ENCODE measurements at regions not wholly inside any gene's neighbourhood (a gene's known extent, or its start where the extent isn't known, plus 50 kb on each side); places are given as distances from the start of the nearest gene placed in this dataset.

GRCh38 chr18:22871809-22872525 is 61.2 kb upstream of the RBBP8 start:
- DNase-seq: peak; percentile 26

DNA sequence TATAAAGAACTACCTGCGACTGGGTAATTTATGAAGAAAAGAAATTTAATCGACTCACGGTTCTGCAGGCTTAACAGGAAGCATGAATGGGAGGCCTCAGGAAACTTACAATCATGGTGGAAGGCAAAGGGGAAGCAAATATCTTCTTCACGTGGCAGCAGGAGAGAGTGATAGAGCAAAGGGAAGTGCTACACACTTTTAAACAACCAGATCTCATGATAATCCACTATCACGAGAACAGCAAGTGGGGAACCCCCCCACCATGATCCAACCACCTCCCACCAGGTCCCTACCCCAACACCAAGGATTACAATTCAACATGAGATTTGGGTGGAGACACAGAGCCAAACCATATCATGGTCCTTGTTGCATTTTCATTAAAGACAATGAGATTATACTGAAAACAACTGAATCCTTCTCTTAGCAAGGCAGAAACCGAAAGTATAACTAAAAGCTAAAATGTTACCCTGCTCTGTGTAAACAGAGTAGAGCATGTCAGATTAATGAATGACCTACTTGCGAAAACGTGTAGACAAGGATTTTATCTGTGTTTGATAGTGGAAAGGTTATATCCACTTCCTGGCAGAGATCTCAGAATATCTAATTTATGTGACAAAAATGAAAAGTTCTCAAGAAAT is 60.1 kb upstream of the RBBP8 start:
- no peak for DNase-seq

DNA sequence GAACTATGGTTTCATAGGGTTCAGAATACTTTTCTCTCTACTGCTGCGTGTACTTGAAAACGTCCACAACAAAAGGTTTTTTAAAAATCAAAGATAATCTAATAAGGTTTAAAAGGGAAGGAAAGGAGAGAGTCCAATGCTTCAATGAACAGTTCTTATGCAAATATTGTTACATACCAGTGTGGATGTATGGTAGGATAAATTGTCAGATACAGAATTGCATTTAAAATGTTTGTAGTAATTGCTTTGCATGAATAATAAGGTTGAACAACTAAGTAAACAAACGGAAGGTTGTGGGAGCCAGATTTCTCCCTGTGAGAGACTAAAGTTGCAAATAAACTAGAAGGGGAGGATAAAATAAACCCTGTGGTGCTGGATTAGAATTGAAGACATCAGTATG is 53.8 kb upstream of the RBBP8 start:
- no peak for DNase-seq

- DNase-seq: no peak
Measured at GRCh38 chr18:22882084-22882483, 51.0 kb upstream of the RBBP8 start.

GRCh38 chr18:22883179-22883578 is 49.9 kb upstream of the RBBP8 start:
- DNase-seq: no peak

Data from fibroblast of skin of abdomen (primary cell).